ENCODE measurements at regions not wholly inside any gene's neighbourhood (a gene's known extent, or its start where the extent isn't known, plus 50 kb on each side); places are given as distances from the start of the nearest gene placed in this dataset.

GRCh38 chr7:138176060-138176459 is 99.8 kb downstream of the AKR1D1 start:
- CTCF ChIA-PET, result interaction anchor here (0.8 kb wide), 1 partner anchor 10 kb away, joined by 3 read pairs; no protein-coding TSS in a partner anchor
- intact Hi-C loops (cut with micrococcal nuclease; ENCODE audit: unreplicated experiment), result no loop called here
- DNase-seq (ENCODE audit: low read depth, low spot score) (no peak), ATAC-seq (no peak), FAIRE-seq (no peak)
- Histone ChIP-seq H3K9ac (ENCODE audit: control insufficient read depth, insufficient read depth, low read length) (no peak overlapping the region), H3K36me3 (ENCODE audit: control insufficient read depth in 2 of 2, insufficient read depth in 2 of 2, low read length in 1 of 2) (no peaks in the 10 kb centered on the region), H3K27ac (ENCODE audit: control insufficient read depth, insufficient read depth) (no peak overlapping the region), H3K4me1 (ENCODE audit: control insufficient read depth, insufficient read depth, low read length) (peaks cover 6% of the 10 kb centered on the region; the same call in 1 of the 2 replicates), H3K9me3 (replicated peaks; ENCODE audit: control insufficient read depth, insufficient read depth, low read length) (no peaks in the 10 kb centered on the region; the same call in 1 of the 3 replicates), H3K4me3 (no peak overlapping the region), H3K4me2 (ENCODE audit: control insufficient read depth, insufficient read depth) (no peak overlapping the region), H4K20me1 (ENCODE audit: control insufficient read depth, insufficient read depth) (no peaks in the 10 kb centered on the region), H3K27me3 (replicated peaks in 1 of 2; ENCODE audit: control insufficient read depth in 2 of 2, insufficient read depth in 2 of 2, low read length in 1 of 2) (no peaks in the 10 kb centered on the region), H2AFZ (ENCODE audit: control insufficient read depth, low read depth, low read length) (no peak overlapping the region), H3K79me2 (ENCODE audit: control insufficient read depth, insufficient read depth, low read length) (no peaks in the 10 kb centered on the region)
- WGBS (ENCODE audit: insufficient coverage, insufficient replicate concordance, low lambda C conversion rate, missing lambda C conversion rate), result 38% methylated on average over 5 of the region's 5 CpGs
- SMC1A ChIA-PET (ENCODE audit: uncharacterized antibody, unreplicated experiment), result no interaction called here
- in situ Hi-C loops (cut with MboI), result no loop called here
- TF ChIP-seq ZBTB4 (CRISPR knock-in tag; IDR thresholded peaks at IDR 0.05), result no peak
- TF ChIP-seq PBX3 (IDR thresholded peaks at IDR 0.05; ENCODE audit: insufficient replicate concordance, low read depth, low read length), result no peak
- TF ChIP-seq TCF7 (IDR thresholded peaks at IDR 0.05; ENCODE audit: borderline replicate concordance), result no peak
- no peak for TF ChIP-seq FOXM1 (IDR thresholded peaks at IDR 0.05; ENCODE audit: low read depth, low read length)
- RAD21 ChIA-PET (ENCODE audit: unreplicated experiment), result no interaction called here
- POLR2A ChIA-PET, result no interaction called here
- BruUV-seq (replicated peaks), result no TSS peak
